Testis (tissue), 2 donors: ENCODE measurements at regions not wholly inside any gene's neighbourhood (a gene's known extent, or its start where the extent isn't known, plus 50 kb on each side); places are given as distances from the start of the nearest gene placed in this dataset.

Experiments used
- DNase-seq: peaks from one replicate; pipeline ENCODE4 v3.0.0-alpha.2; 2019
- H3K27ac ChIP-seq, 2 donors: fragments of 200-600 bp; sonication (generic); one replicate each; pipeline ENCODE4 v1.5.1; 2019
- H3K27me3 ChIP-seq: fragments of 200-600 bp; sonication (generic); one replicate; pipeline ENCODE4 v1.5.1; 2019
- H3K36me3 ChIP-seq: fragments of 200-600 bp; sonication (generic); one replicate; pipeline ENCODE4 v1.5.1; 2017; ENCODE audit warnings: low read depth; ENCODE audit errors: missing control alignments
- H3K4me1 ChIP-seq: fragments of 200-600 bp; sonication (generic); one replicate; pipeline ENCODE4 v1.5.1; 2019
- H3K4me3 ChIP-seq, 2 donors: fragments of 200-600 bp; sonication (generic); one replicate each; pipeline ENCODE4 v1.5.1; 2017 to 2019
- H3K9me3 ChIP-seq: fragments of 200-600 bp; sonication (generic); one replicate; pipeline ENCODE4 v1.5.1; 2017
- POLR2A ChIP-seq: fragments of 450-650 bp; IDR thresholded peaks from one replicate; pipeline ENCODE4 v1.6.1; 2017; ENCODE audit warnings: antibody characterized with exemption, mild to moderate bottlenecking, moderate library complexity
- WGBS, 2 donors: methylation state at CpG; one replicate each; pipeline ENCODE4 v1.1.5; 2018; 5-methylcytosine and 5-hydroxymethylcytosine counted together
- intact Hi-C: fragments of 100-400 bp; cut with DNase I; formaldehyde crosslinking; loops from one replicate; pipeline ENCODE4 v1.15.1; 2023; ENCODE audit warnings: low total_unique reads
- TF ChIP-seq, protein P1 (sequence below), 3 experiments: fragments of 450-650 bp in 2 of 3; fragments of 200-600 bp in 1 of 3; sonication (generic) in 1 of 3; IDR thresholded peaks; one replicate each; pipeline ENCODE4 v1.5.1; 2016 to 2019; ENCODE audit warnings: antibody characterized with exemption in 3 of 3, mild to moderate bottlenecking in 2 of 3, moderate library complexity in 1 of 3

DNA sequence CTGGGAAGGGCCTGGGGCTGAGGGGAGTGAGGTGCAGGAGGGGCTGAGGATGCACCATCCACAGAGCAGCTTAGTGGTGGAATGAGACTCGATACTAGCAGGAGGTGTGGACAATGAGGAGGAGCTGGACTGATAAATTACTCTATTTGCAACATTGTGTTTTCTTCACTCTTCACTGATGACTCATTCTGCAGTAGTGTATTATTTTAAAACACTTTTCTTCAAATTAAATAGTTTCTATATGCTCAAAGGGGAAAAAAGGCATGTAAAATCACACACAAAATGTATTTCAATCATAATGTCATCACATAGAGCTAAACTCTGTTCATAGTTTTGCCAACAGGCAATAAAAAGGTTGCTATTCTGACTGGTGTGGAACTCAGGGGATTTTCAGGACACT lies 467.0 kb upstream of the CTSO start:
- TF ChIP-seq POLR2A, result no peak
- TF ChIP-seq, protein P1, sequence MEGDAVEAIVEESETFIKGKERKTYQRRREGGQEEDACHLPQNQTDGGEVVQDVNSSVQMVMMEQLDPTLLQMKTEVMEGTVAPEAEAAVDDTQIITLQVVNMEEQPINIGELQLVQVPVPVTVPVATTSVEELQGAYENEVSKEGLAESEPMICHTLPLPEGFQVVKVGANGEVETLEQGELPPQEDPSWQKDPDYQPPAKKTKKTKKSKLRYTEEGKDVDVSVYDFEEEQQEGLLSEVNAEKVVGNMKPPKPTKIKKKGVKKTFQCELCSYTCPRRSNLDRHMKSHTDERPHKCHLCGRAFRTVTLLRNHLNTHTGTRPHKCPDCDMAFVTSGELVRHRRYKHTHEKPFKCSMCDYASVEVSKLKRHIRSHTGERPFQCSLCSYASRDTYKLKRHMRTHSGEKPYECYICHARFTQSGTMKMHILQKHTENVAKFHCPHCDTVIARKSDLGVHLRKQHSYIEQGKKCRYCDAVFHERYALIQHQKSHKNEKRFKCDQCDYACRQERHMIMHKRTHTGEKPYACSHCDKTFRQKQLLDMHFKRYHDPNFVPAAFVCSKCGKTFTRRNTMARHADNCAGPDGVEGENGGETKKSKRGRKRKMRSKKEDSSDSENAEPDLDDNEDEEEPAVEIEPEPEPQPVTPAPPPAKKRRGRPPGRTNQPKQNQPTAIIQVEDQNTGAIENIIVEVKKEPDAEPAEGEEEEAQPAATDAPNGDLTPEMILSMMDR (IDR thresholded peaks at IDR 0.05), result no peak
- WGBS, 2 donors, result 42 to 55% methylated on average over 1 of the region's 1 CpG
- DNase-seq, result peak; percentile 37
- no peak overlapping the region for H3K4me3 ChIP-seq
- no peak overlapping the region for H3K27ac ChIP-seq
- H3K36me3 ChIP-seq, result no peaks in the 10 kb centered on the region
- intact Hi-C loops, result no loop called here
- H3K27me3 ChIP-seq, result no peaks in the 10 kb centered on the region
- peaks cover 6% of the 10 kb centered on the region for H3K4me1 ChIP-seq
- H3K9me3 ChIP-seq, result no peaks in the 10 kb centered on the region

DNA sequence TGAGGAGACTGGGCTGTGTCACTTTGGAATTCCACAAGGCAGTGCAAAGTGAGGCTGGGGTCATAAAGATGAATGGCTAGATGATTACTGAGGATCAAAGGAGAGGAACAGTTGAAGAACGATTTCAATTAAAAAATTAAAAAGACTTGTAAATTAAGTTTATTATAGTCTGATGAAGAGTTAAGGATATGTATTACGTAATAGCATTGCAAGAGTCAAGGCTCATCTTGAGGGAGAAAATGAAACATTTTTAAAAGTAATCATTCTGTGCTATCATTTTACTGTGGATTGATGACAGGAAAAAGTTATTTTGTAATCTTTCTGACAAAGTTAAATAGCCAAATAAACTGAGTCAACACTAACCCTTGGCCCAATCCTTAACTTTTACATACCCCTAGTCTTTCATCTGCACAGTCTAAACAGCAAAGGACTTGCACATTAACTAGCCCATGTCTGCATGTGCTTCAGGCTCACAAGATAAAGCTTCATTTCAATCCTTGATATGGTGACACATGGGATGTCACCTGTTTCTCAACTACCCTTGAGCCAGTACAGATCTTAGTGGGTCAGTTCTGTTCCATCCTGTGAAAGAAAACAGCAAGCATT lies 465.5 kb upstream of the CTSO start:
- no peaks in the 10 kb centered on the region for H3K27me3 ChIP-seq
- no peaks in the 10 kb centered on the region for H3K36me3 ChIP-seq
- TF ChIP-seq, protein P1 (IDR thresholded peaks at IDR 0.05), result no peak
- no peak for TF ChIP-seq POLR2A
- WGBS, 2 donors, result 33 to 42% methylated on average over 2 of the region's 2 CpGs
- no peak overlapping the region for H3K4me3 ChIP-seq
- intact Hi-C loops, result no loop called here
- no peaks in the 10 kb centered on the region for H3K9me3 ChIP-seq
- peaks cover 6% of the 10 kb centered on the region for H3K4me1 ChIP-seq
- DNase-seq, result no peak
- H3K27ac ChIP-seq, result peak overlapping the region in 1 of 2 donors; percentile 28

DNA sequence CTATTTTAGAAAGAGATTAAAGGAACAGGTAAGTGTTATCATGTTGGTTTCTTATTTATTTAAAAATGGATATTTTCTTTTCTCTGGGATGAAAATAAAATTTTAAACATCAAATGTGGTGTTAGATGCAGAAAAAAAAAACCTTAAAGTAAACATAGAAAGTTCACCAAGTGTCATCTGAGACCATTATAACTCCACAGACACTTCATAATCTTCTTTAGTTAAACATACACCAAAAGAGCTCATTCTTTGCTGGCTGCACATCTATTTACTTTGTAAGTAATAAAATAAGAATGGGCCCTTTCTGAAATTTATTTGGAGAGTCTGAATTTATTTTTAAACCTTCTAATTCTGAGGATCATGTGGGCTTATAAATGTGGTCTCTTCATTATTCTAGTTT lies 460.7 kb upstream of the CTSO start:
- H3K36me3 ChIP-seq, result no peaks in the 10 kb centered on the region
- intact Hi-C loops, result no loop called here

DNA sequence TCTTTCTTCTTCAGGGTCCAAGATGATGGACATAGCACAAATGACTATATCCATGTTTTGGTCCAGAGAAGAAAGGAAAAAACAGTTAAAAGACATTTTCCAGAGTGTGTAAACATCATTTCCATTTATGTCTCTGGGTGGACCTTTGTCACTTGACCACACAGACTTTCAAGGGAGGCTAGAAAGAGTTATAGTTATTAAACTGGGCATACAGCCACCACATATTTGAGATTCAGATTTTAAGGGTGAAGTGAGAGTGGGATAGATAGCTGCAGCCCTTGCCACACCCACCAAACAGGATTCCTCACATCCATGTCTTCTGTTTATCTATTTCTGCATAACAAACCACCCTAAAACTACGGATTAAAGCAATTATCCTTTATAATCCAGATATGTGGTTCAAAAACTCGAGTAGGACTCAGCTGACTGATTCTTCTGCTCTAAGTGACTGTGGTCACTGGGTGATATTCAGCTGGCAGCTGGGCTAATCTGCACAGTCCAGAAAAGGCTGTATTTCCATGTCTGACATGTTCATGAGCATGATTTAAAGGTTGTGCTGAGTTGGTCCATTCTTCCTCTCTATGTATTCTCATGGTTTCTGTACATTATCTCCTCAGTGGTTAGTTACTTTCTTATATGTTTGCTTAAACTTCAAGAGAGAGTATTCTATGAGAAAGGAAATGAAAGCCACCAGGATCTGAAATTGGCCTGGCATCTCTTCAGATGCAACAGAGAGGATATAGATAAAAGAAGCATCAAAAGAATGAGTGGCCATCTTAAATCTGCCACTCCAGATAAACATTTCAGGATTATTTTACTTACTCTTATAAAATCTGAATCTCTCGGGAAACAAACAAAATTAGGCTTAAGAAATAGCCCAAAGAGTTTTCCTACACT lies 459.8 kb upstream of the CTSO start:
- 61 to 80% methylated on average over 3 of the region's 3 CpGs for WGBS, 2 donors

More for the DNA sequence above, 460.7 kb upstream of the CTSO start:
- no peak for TF ChIP-seq POLR2A
- TF ChIP-seq, protein P1 (IDR thresholded peaks at IDR 0.05), result no peak
- H3K9me3 ChIP-seq, result no peaks in the 10 kb centered on the region
- no peak for DNase-seq
- peaks cover 2% of the 10 kb centered on the region for H3K4me1 ChIP-seq
- no peak overlapping the region for H3K27ac ChIP-seq
- H3K4me3 ChIP-seq, result no peak overlapping the region
- no peaks in the 10 kb centered on the region for H3K27me3 ChIP-seq

More for the DNA sequence above, 459.8 kb upstream of the CTSO start:
- intact Hi-C loops, result no loop called here
- TF ChIP-seq, protein P1 (IDR thresholded peaks at IDR 0.05), result no peak
- TF ChIP-seq POLR2A, result no peak
- no peaks in the 10 kb centered on the region for H3K27me3 ChIP-seq
- H3K4me3 ChIP-seq, result no peak overlapping the region
- no peaks in the 10 kb centered on the region for H3K9me3 ChIP-seq
- no peaks in the 10 kb centered on the region for H3K4me1 ChIP-seq
- H3K36me3 ChIP-seq, result no peaks in the 10 kb centered on the region
- no peak for DNase-seq
- no peak overlapping the region for H3K27ac ChIP-seq
